Heart left ventricle (tissue), 13 donors: ENCODE measurements at regions not wholly inside any gene's neighbourhood (a gene's known extent, or its start where the extent isn't known, plus 50 kb on each side); places are given as distances from the start of the nearest gene placed in this dataset.

Experiments used
- POLR2A ChIP-seq, 2 donors: fragments of 450-650 bp; IDR thresholded peaks; one replicate each; pipeline ENCODE4 v1.6.1; 2017; ENCODE audit warnings: antibody characterized with exemption in 2 of 2, mild to moderate bottlenecking in 2 of 2, moderate library complexity in 2 of 2
- TF ChIP-seq, protein P1 (sequence below), 12 donors: fragments of 200-600 bp; sonication (generic) in 4 of 12; IDR thresholded peaks; one replicate each; pipeline versions ENCODE4 v1.5.0 to v1.8.0; 2018 to 2022; ENCODE audit warnings: antibody characterized with exemption in 12 of 12, mild to moderate bottlenecking in 5 of 12
- donor health status: ischemic (EF 13 %, LVEDD 7.1; RV severe dilation, severe dysfunction).
- donor health status: DM: no; HTN: yes; CAD: no.
- donor health status: DM: no; HTN: no; CAD: no.
- donor health status: ischemic (EF 25% LVEDD 6.9; RV normal size, moderate dysfunction).
- donor health status: ischemic (EF 25% LVEDD 5.7; RV mildly dilated, moderate dysfunction).
- donor health status: ischemic (EF 35%, LVEDD 5.7; RV mildly dilated, moderate dysfunction).
- donor health status: nonischemic (EF 11% LVEDD 7.7; RV severe dilation, severe dysfunction).
- donor health status: DM: yes; HTN: yes; CAD: no.
- donor health status: PGD.
- donor health status: ischemic (EF 29% LVEDD 5.4; RV normal size, mild dysfunction).
- donor health status: nonischemic (EF 23%, LVEDD 6.1; RV moderate dilation, normal function).

DNA sequence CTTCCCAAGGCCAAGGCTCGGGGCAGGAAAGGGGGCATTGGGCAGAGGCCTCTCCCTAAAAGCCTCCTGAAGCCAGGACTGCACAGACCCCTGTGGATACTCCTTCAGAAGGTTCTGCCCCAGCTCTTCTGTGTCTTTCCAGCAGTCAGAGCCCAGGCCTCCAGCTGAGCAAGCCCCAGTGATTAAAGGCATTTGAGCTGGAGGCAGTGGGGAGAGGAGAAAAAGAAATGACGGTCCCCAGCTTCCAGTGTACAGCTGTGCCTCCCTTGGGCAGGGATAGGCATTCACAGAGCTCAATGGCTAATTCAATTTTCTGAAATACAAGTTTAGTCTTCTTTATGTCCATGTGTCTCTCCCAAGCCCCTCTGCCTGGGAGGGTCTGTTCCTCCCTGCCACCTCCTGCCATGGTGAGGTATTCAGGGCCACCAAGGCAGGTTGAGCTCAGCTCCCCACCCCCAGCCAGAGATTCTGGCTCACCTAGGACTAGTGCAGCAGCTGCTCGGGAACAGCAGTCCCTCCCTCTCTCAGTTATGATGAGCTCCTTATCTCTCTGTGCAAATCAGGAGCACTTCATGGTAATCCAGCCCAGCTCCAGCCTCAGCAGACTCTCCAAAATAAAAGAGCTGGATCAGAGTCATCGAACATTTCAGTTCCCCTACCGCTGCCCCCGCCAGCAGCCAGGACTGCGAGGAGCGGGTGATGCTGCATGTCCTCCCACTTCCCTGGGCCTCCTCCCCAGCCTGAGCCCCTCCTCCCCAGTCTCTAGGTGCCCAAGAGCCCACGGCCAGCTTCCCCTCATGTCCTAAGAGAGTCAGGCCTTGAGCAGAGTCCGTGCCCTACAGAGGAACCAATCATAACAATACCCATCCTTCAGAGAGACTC lies 208.4 kb upstream of the ZC3H12A start:
- TF ChIP-seq, protein P1, sequence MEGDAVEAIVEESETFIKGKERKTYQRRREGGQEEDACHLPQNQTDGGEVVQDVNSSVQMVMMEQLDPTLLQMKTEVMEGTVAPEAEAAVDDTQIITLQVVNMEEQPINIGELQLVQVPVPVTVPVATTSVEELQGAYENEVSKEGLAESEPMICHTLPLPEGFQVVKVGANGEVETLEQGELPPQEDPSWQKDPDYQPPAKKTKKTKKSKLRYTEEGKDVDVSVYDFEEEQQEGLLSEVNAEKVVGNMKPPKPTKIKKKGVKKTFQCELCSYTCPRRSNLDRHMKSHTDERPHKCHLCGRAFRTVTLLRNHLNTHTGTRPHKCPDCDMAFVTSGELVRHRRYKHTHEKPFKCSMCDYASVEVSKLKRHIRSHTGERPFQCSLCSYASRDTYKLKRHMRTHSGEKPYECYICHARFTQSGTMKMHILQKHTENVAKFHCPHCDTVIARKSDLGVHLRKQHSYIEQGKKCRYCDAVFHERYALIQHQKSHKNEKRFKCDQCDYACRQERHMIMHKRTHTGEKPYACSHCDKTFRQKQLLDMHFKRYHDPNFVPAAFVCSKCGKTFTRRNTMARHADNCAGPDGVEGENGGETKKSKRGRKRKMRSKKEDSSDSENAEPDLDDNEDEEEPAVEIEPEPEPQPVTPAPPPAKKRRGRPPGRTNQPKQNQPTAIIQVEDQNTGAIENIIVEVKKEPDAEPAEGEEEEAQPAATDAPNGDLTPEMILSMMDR (IDR thresholded peaks at IDR 0.05): no peak
- TF ChIP-seq POLR2A (IDR thresholded peaks at IDR 0.05): no peak
